GM15510 (cell line): ENCODE measurements at regions not wholly inside any gene's neighbourhood (a gene's known extent, or its start where the extent isn't known, plus 50 kb on each side); places are given as distances from the start of the nearest gene placed in this dataset.

Experiments
- POLR2A ChIP-seq: IDR thresholded peaks from 3 replicates; pipeline ENCODE4 v1.6.1; 2011; ENCODE audit warnings: borderline replicate concordance; ENCODE audit not compliant: insufficient read length; ENCODE audit errors: extremely low read depth

DNA sequence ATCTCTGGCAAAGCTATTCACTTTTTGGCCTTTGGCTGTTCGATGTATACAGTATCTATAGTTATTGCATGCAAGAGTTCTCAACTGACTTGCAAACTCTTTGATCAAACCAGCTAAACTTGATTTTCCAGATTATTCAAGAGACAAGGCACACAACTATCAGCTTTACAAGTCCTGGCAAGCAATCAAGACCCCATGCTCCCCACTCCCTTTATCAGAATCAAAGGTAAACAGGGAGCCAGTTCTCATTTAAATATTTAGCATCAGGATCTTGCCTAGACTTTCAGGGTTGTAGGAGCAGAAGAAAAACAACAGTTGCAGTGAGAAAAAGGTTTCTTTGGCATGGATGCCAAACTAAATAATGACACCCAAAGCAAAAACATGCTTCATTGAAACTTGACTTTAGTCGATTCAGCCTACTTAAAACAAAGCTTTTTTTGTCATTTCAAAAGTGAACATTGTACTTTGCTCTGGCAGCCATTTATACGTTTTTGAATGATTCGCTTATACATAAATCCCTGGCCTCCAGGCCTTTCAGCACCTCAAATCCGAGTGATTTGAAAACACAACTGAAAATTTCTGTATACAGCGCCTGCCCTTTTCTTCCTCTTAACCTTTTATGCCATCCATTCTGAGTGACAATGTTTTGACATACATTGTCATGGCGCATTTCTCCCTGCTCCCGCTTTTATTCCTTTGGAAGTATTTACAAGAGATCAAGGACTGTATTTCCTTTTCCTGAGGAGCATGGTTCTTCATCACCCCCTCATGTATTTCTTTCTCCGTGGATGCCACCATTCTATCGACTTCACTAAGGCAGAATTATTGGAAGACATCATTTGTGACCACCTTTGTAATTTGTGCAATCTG, 340.8 kb downstream of the KLF5 start:
- TF ChIP-seq POLR2A, result no peak

DNA sequence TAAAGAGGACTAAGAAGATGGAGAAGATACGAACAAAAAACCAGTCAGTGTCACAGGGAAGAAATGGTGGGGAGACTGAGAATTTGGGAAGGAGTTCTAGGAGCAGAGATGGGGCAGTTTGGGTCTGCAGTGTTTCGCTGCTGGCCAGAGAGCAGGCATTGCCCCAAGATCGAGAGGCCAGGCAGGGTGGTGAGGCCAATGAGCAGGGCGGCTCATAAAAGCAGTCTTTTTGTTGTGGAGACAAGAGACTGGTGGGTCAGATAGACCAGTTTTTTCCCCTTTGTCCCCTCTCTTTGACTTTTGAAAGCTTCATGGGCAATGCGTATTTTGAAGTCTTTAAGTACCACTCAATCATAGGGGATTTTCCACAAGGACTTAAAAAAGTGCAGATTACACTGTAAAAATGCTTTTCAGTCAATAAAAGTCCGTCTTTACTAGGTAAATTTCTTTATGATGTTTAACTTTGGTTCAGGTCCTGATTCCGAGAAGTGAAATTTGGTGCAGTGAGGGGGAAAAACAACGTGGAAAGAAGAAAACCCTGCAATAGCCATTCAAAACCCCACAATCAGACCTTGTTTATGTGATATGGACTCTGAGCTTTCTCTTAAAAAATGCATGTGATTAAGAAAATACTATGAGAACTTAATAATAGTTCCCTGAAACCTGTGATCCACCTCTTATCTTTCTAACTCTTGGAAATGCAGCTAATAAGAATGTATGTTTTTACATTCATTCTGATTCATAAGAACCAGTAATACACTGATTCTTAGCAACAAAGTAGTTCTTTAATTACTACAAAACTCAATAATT, 338.9 kb downstream of the KLF5 start:
- no peak for TF ChIP-seq POLR2A

DNA sequence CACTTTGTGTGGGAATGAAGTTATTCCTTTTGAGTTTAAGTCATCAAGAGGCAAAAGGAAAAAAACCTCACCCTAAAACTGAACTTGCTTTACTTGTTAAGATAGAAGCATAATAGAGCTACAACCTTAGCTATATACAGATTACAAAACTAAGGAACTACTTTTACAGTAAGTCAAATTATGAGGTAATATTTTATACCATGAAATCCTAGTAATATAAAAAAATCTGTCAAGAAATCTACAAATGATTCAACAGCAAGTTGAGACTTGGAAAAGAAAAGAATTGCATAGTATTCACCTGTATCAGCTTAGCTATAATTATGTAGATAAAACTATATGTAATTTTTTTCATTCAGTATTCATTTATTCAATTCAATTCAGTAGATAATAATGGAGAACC, 335.3 kb downstream of the KLF5 start:
- TF ChIP-seq POLR2A, result no peak

DNA sequence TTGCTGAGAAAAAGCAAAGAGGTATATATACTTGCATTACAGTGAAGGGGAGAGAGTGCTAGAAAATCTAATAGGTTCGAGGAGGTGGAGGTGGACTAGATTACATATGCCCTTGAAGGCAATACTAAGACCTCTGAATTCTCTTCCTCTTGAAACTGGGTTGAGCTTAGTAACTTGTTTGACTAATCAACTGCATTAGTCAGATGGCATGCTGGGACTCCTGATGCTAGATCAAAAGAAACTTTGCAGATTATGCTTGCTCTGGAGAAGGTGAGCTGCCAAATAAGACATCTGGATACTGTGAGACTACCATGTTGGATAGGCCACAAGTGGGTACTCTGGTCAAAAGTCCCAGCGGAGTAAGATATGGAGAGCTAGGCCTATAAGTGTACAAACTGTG, 331.3 kb downstream of the KLF5 start:
- TF ChIP-seq POLR2A, result no peak

DNA sequence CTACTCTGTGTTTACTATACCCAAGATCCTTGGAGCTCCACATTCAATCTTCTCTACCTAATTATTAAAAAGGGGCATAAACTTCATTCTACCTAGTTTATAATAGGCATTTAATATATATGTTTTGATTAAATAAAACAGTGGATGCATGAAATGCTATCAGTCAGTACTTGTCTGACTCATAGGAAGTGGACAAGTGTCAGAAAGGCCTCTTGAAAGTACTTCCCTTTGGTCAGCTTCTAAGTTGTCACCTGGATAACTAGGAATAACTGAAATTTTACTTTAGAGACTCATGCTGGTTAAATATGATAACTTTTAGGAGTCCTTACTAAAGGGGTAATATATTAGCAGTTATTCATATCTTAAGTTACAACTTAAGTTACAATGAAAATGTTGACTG, 329.8 kb downstream of the KLF5 start:
- TF ChIP-seq POLR2A, result no peak

DNA sequence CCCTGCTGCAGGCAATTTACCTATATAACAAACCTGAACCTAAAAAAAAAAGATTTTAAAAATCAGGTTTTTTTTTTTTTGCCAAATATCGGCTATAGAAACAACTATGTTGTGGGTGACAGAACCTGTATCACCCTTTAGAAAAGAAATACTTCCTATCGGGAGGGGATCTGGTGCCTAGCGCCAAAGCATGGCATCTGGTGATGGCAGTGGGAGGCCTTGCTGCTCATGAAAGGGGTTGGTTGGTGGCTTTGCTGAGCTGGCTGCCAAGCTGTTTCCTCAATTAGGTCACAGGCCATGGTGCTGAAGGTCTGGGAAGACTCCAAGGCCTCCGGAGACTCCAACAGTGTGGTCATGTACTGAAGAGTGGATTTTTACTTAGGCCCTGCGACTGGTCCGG, 328.5 kb downstream of the KLF5 start:
- no peak for TF ChIP-seq POLR2A

DNA sequence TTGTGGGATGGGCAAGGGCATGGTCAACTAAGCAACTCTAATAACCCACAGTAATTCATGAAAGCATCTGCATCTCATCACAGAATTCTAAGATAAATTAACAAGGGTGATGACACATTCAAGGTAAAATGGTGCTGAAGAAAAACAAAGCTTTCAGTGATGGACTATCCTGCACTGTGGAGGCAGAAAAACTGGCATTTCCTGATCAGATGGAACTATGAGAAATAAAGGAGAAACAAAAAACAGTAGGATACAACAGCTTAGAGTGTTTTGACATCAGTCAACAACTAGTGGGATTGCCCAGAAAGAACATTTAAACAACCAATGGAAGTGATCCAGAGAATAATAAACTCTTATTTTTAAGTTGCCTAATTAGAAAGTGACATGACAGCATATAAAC, 327.0 kb downstream of the KLF5 start:
- no peak for TF ChIP-seq POLR2A

DNA sequence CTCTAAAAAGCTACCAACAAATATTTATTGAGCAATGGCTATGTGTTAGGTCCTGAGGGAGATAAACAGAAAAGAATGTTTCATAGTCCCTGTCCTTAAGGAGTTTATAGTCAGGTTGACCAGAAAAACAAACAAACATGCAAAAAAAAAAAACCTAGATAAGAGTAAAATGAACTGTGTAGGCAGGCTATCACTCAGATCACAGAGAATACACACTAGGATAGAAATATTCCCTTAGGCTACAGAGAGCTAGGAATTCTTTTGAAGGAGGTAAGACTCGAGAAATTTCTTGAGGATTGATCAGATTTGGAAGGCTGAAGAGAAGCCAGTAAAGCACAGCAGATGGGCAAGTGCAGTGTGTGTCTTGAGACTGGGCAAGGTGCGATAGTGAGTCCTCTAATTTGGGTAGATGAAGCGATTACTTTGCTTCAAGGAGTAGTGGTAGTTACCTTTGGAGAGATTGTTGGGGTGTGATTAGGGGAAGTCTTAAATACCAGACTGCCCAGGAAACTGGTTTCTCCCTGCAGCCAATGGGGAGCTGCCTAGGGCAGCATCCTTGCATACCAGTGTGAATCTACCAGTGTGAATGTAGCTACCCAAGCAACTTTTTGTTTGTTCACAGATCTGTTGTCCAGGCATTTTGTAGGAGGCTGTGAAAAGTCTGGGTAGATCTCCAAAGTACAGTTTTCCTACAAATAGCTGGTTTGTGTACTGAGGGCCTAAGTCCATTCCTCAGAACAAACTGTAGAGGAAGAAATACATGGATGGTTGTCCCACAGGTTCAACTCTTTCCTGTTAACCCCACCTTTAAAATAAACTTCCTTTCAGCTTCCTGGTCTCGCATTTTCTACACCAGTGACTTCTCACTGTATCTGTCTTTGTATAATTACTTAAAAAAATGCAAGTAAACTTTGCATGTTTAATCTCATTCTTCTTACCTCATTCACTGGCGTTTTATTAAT, 314.1 kb downstream of the KLF5 start:
- TF ChIP-seq POLR2A, result no peak

DNA sequence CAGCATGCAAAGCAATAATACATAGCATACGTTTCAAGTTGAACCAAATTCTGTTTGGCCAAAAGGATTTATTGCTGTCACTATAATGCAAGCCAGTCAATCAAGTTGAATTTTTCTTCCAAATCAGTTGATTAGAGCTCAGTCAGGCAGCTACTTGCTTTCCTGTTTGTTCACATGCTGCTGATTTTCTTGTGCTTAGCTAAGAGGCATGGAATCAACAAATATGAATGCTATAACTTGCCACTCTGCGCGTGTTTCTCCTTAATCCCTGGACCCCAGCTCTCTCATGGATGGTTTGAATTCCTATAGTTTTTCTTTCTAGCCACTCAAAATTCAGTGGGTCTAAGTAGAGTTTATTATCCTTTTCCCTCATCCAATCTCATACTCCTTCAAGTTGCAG, 311.3 kb downstream of the KLF5 start:
- TF ChIP-seq POLR2A, result no peak

DNA sequence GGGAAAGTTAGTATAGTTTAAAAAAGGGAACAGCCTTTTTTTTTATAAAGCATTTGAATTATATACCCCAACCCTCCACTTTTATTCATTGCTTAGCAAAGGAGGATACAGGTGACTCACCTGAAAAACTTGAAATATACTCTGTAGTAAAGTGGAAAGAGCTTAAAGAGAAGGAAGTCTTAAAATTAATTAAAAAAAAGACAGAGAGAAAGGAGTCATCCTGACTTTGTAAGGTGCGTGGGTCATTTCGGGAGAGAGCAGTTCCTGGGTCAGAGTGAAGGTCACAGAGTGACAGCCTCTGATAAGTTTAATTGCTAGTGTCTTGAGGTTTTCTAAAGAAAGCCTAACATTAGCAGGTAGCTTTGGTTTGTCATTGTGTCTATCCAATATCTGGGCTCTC, 310.3 kb downstream of the KLF5 start:
- no peak for TF ChIP-seq POLR2A

DNA sequence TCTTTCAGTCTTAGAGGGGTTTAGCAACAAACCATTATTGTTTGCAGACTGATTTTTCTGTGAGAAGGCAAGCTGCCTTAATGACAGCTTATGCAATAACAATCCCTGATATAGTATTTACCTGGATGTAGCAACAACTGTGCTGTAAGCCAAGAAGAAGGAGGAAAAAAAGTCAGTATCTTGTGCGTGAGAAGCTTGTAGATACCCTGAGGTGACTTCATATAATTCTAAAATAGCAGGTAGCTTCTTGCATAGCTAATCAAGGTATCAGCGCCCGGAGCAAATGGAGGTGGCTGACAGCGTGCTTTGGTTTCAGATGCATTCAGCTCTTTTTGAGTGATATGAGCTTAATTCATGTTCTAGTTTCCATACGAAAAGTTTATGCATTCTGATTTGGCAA, 309.8 kb downstream of the KLF5 start:
- TF ChIP-seq POLR2A, result no peak

DNA sequence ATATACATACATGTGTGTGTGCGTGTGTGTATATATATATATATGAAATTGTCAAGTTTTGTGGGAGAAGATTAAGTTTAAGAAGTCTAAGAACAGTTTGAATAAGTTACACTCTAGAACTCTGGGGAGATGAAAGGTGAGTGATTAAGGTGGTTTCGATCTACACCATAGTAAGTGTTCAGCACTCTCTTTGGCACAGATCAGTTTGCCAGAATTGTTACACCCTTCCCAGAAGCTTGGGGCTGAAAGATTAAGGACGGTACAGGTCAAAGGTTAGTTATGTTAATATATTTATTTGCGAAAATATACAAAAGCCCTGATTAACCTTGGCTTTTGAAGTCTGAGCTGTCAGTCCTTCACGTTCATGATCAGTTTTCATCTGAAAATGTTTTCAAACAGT, 309.1 kb downstream of the KLF5 start:
- TF ChIP-seq POLR2A, result no peak

DNA sequence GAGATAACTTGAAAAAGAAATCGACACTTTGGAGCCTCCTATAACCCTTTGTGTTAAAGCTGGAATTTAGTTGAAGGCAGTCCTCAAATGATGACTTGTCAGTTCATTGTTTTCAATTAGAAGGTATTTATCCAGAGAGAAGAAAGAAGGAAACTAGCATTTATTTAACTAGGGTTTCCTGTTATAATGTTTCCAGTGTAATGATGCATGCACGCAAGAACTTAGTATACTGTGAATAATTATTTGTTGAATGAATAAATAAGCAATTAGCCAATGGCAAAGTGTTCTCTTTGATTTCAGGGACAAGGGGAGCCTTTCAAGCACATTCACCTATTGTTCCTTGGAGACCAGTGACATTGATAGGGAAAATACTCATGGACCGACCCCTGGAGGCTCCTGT, 307.4 kb downstream of the KLF5 start:
- TF ChIP-seq POLR2A, result no peak

DNA sequence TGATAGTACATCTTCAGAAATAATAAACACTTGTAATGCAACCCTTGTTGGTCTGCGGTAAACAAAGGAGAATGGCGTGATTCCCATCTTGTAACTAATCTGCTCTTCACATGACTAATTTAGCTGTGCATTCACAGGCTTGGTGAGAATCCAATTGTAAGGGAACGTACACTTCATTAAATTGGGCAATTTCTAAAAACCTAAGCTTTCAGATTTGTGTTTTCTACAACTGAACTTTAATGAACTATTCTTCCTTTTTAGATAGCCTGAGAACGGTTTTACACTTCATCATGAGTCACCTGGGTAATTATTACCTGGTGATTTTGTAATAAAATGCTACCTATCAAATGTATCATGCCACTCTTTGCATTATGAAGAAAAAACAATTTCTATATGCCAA, 306.9 kb downstream of the KLF5 start:
- no peak for TF ChIP-seq POLR2A

DNA sequence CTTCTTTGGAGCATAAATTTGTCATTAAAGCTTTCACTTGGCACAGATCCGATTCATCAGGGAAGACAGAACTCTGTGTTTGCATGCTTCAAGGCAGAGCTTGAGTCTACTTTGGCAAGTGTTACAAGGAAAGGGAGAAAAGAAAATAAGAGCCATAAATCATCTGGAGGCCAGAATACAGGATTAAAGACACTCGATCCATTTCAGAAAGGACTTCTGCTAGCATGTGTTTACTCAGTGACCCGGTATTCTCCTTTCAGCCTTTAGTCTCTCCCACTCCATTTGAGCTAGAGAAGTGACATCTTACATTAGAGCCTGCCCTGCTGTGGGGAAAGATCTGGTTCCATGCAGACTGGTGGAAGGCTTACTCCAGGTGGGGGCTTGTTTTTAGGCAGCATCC, 306.4 kb downstream of the KLF5 start:
- no peak for TF ChIP-seq POLR2A
